T-helper 2 cell treated with Interferon-gamma antibody and Interleukin-4, amounts not matched to agents 5 μg/mL and 100 μg/mL, for 36 hours (primary cell): ENCODE measurements at regions not wholly inside any gene's neighbourhood (a gene's known extent, or its start where the extent isn't known, plus 50 kb on each side); places are given as distances from the start of the nearest gene placed in this dataset.

ENCODE experiments used
- DNase-seq: peaks from one replicate; pipeline ENCODE4 v3.0.0; 2021; ENCODE audit warnings: low spot score
- H3K27ac Mint-ChIP-seq: one replicate; pipeline ENCODE4 v1.8.0; 2021; ENCODE audit warnings: mild to moderate bottlenecking, mixed read lengths
- H3K27me3 Mint-ChIP-seq: one replicate; pipeline ENCODE4 v1.8.0; 2021; ENCODE audit warnings: low read depth, mixed read lengths
- H3K36me3 Mint-ChIP-seq: one replicate; pipeline ENCODE4 v1.8.0; 2021; ENCODE audit warnings: low read depth, mixed read lengths
- H3K4me1 Mint-ChIP-seq: one replicate; pipeline ENCODE4 v1.8.0; 2021; ENCODE audit warnings: low read depth, mixed read lengths
- H3K4me3 Mint-ChIP-seq: one replicate; pipeline ENCODE4 v1.8.0; 2022; ENCODE audit warnings: mild to moderate bottlenecking, moderate library complexity, mixed read lengths
- H3K9me3 Mint-ChIP-seq: one replicate; pipeline ENCODE4 v1.8.0; 2021; ENCODE audit warnings: mixed read lengths

GRCh38 chr5:125775896-125776295 is 647.3 kb upstream of the GRAMD2B start:
- no peak overlapping the region for H3K27ac Mint-ChIP-seq
- no peak overlapping the region for H3K4me3 Mint-ChIP-seq
- H3K36me3 Mint-ChIP-seq: no peaks in the 10 kb centered on the region
- H3K4me1 Mint-ChIP-seq: no peaks in the 10 kb centered on the region
- H3K27me3 Mint-ChIP-seq: no peaks in the 10 kb centered on the region
- peaks cover 6% of the 10 kb centered on the region for H3K9me3 Mint-ChIP-seq
- no peak for DNase-seq

GRCh38 chr5:125776656-125777139 is 646.5 kb upstream of the GRAMD2B start:
- DNase-seq: no peak
- no peaks in the 10 kb centered on the region for H3K36me3 Mint-ChIP-seq
- H3K4me1 Mint-ChIP-seq: no peaks in the 10 kb centered on the region
- H3K27ac Mint-ChIP-seq: no peak overlapping the region
- H3K4me3 Mint-ChIP-seq: no peak overlapping the region
- H3K27me3 Mint-ChIP-seq: no peaks in the 10 kb centered on the region
- peaks cover 3% of the 10 kb centered on the region for H3K9me3 Mint-ChIP-seq

GRCh38 chr5:125778791-125779190 is 644.4 kb upstream of the GRAMD2B start:
- Mint-ChIP-seq H3K27ac (no peak overlapping the region), H3K27me3 (no peaks in the 10 kb centered on the region), H3K36me3 (no peaks in the 10 kb centered on the region)

GRCh38 chr5:125785407-125785806 is 637.8 kb upstream of the GRAMD2B start:
- Mint-ChIP-seq H3K27ac (no peak overlapping the region), H3K4me3 (no peak overlapping the region), H3K36me3 (no peaks in the 10 kb centered on the region), H3K9me3 (peaks cover 11% of the 10 kb centered on the region), H3K4me1 (no peaks in the 10 kb centered on the region), H3K27me3 (no peaks in the 10 kb centered on the region)
- DNase-seq: no peak

More at GRCh38 chr5:125778791-125779190, 644.4 kb upstream of the GRAMD2B start:
- no peaks in the 10 kb centered on the region for H3K4me1 Mint-ChIP-seq
- peaks cover 3% of the 10 kb centered on the region for H3K9me3 Mint-ChIP-seq
- H3K4me3 Mint-ChIP-seq: no peak overlapping the region
- DNase-seq: no peak

- H3K36me3 Mint-ChIP-seq: no peaks in the 10 kb centered on the region
- no peaks in the 10 kb centered on the region for H3K4me1 Mint-ChIP-seq
- DNase-seq: no peak
- H3K27me3 Mint-ChIP-seq: no peaks in the 10 kb centered on the region
- peaks cover 11% of the 10 kb centered on the region for H3K9me3 Mint-ChIP-seq
- no peak overlapping the region for H3K27ac Mint-ChIP-seq
- H3K4me3 Mint-ChIP-seq: no peak overlapping the region
Observed at GRCh38 chr5:125786021-125786420, 637.2 kb upstream of the GRAMD2B start.

GRCh38 chr5:125793470-125793869 is 629.7 kb upstream of the GRAMD2B start:
- Mint-ChIP-seq H3K27ac (no peak overlapping the region), H3K27me3 (no peaks in the 10 kb centered on the region), H3K4me1 (no peaks in the 10 kb centered on the region), H3K36me3 (no peaks in the 10 kb centered on the region), H3K4me3 (no peak overlapping the region), H3K9me3 (peaks cover 23% of the 10 kb centered on the region)
- DNase-seq: no peak

GRCh38 chr5:125794922-125795321 is 628.3 kb upstream of the GRAMD2B start:
- H3K27ac Mint-ChIP-seq: no peak overlapping the region
- no peak for DNase-seq
- no peaks in the 10 kb centered on the region for H3K36me3 Mint-ChIP-seq
- no peaks in the 10 kb centered on the region for H3K4me1 Mint-ChIP-seq
- H3K4me3 Mint-ChIP-seq: no peak overlapping the region
- H3K9me3 Mint-ChIP-seq: peaks cover 23% of the 10 kb centered on the region
- no peaks in the 10 kb centered on the region for H3K27me3 Mint-ChIP-seq

GRCh38 chr5:125798307-125798706 is 624.9 kb upstream of the GRAMD2B start:
- Mint-ChIP-seq H3K27ac (no peak overlapping the region), H3K4me3 (no peak overlapping the region), H3K9me3 (peaks cover 10% of the 10 kb centered on the region), H3K36me3 (no peaks in the 10 kb centered on the region), H3K4me1 (no peaks in the 10 kb centered on the region), H3K27me3 (no peaks in the 10 kb centered on the region)
- DNase-seq: no peak

- Mint-ChIP-seq H3K4me3 (no peak overlapping the region), H3K9me3 (no peaks in the 10 kb centered on the region), H3K4me1 (no peaks in the 10 kb centered on the region), H3K36me3 (no peaks in the 10 kb centered on the region), H3K27me3 (no peaks in the 10 kb centered on the region), H3K27ac (no peak overlapping the region)
- no peak for DNase-seq
Observed at GRCh38 chr5:125812651-125813050, 610.6 kb upstream of the GRAMD2B start.

GRCh38 chr5:125813221-125813974 is 609.8 kb upstream of the GRAMD2B start:
- no peaks in the 10 kb centered on the region for H3K4me1 Mint-ChIP-seq
- H3K27ac Mint-ChIP-seq: no peak overlapping the region
- no peaks in the 10 kb centered on the region for H3K27me3 Mint-ChIP-seq
- no peaks in the 10 kb centered on the region for H3K9me3 Mint-ChIP-seq
- no peak for DNase-seq
- H3K36me3 Mint-ChIP-seq: no peaks in the 10 kb centered on the region
- no peak overlapping the region for H3K4me3 Mint-ChIP-seq

- no peak overlapping the region for H3K27ac Mint-ChIP-seq
- H3K9me3 Mint-ChIP-seq: no peaks in the 10 kb centered on the region
- DNase-seq: no peak
- H3K36me3 Mint-ChIP-seq: no peaks in the 10 kb centered on the region
- H3K4me1 Mint-ChIP-seq: no peaks in the 10 kb centered on the region
- H3K27me3 Mint-ChIP-seq: no peaks in the 10 kb centered on the region
- H3K4me3 Mint-ChIP-seq: no peak overlapping the region
Observed at GRCh38 chr5:125814119-125814518, 609.1 kb upstream of the GRAMD2B start.

- no peaks in the 10 kb centered on the region for H3K36me3 Mint-ChIP-seq
Observed at GRCh38 chr5:125823572-125823971, 599.6 kb upstream of the GRAMD2B start.

GRCh38 chr5:125826214-125826613 is 597.0 kb upstream of the GRAMD2B start:
- H3K36me3 Mint-ChIP-seq: no peaks in the 10 kb centered on the region
- no peaks in the 10 kb centered on the region for H3K27me3 Mint-ChIP-seq
- H3K27ac Mint-ChIP-seq: no peak overlapping the region
- H3K4me3 Mint-ChIP-seq: no peak overlapping the region
- no peaks in the 10 kb centered on the region for H3K4me1 Mint-ChIP-seq
- H3K9me3 Mint-ChIP-seq: peaks cover 9% of the 10 kb centered on the region
- no peak for DNase-seq

More at GRCh38 chr5:125823572-125823971, 599.6 kb upstream of the GRAMD2B start:
- H3K4me3 Mint-ChIP-seq: no peak overlapping the region
- no peaks in the 10 kb centered on the region for H3K4me1 Mint-ChIP-seq
- no peaks in the 10 kb centered on the region for H3K27me3 Mint-ChIP-seq
- H3K9me3 Mint-ChIP-seq: no peaks in the 10 kb centered on the region
- DNase-seq: no peak
- H3K27ac Mint-ChIP-seq: no peak overlapping the region

GRCh38 chr5:125829349-125829748 is 593.9 kb upstream of the GRAMD2B start:
- no peak for DNase-seq
- Mint-ChIP-seq H3K4me3 (no peak overlapping the region), H3K4me1 (no peaks in the 10 kb centered on the region), H3K27ac (no peak overlapping the region), H3K36me3 (no peaks in the 10 kb centered on the region), H3K27me3 (no peaks in the 10 kb centered on the region), H3K9me3 (peaks cover 9% of the 10 kb centered on the region)

GRCh38 chr5:125833398-125833797 is 589.8 kb upstream of the GRAMD2B start:
- H3K4me1 Mint-ChIP-seq: no peaks in the 10 kb centered on the region
- H3K9me3 Mint-ChIP-seq: peaks cover 14% of the 10 kb centered on the region
- H3K27ac Mint-ChIP-seq: no peak overlapping the region
- no peaks in the 10 kb centered on the region for H3K36me3 Mint-ChIP-seq
- no peak overlapping the region for H3K4me3 Mint-ChIP-seq
- H3K27me3 Mint-ChIP-seq: no peaks in the 10 kb centered on the region
- no peak for DNase-seq
